ENCODE measurements at regions not wholly inside any gene's neighbourhood (a gene's known extent, or its start where the extent isn't known, plus 50 kb on each side); places are given as distances from the start of the nearest gene placed in this dataset.

GRCh38 chr5:174843263-174844250, 119.2 kb downstream of the MSX2 start:
- TF ChIP-seq CTCF (IDR thresholded peaks at IDR 0.05) (no peak), POLR2A (IDR thresholded peaks at IDR 0.05) (no peak)

All from Peyer's patch (tissue), 4 donors.